ENCODE measurements at regions not wholly inside any gene's neighbourhood (a gene's known extent, or its start where the extent isn't known, plus 50 kb on each side); places are given as distances from the start of the nearest gene placed in this dataset.

GRCh38 chr15:36329592-36329991 is 249.8 kb upstream of the CDIN1 start:
- TF ChIP-seq CTCF (IDR thresholded peaks at IDR 0.05; ENCODE audit: insufficient read depth, low read depth, low read length) (no peak), EZH2 (IDR thresholded peaks at IDR 0.05; ENCODE audit: insufficient read depth, low read length) (no peak)

Data from astrocyte (in vitro differentiated cells and primary cell).